ENCODE measurements at regions not wholly inside any gene's neighbourhood (a gene's known extent, or its start where the extent isn't known, plus 50 kb on each side); places are given as distances from the start of the nearest gene placed in this dataset.

GRCh38 chr2:225773148-225773547 is 373.6 kb downstream of the NYAP2 start:
- no peaks in the 10 kb centered on the region for H3K79me2 ChIP-seq (ENCODE audit: insufficient read depth, low read length)
- no peak overlapping the region for H3K4me2 ChIP-seq (ENCODE audit: low read length)
- no peaks in the 10 kb centered on the region for H3F3A ChIP-seq (ENCODE audit: insufficient read depth, low read length)
- H4K20me1 ChIP-seq (ENCODE audit: insufficient read depth, low read length), result no peaks in the 10 kb centered on the region
- no peak overlapping the region for H3K9ac ChIP-seq (ENCODE audit: low read length)
- no peak for TF ChIP-seq EZH2 (IDR thresholded peaks at IDR 0.05; ENCODE audit: borderline replicate concordance, low read length)
- no peak for TF ChIP-seq CTCF (IDR thresholded peaks at IDR 0.05; ENCODE audit: low read length)
- H3K9me2 ChIP-seq (ENCODE audit: low read depth, low read length), result no peaks in the 10 kb centered on the region
- no peaks in the 10 kb centered on the region for H3K27me3 ChIP-seq (ENCODE audit: insufficient read depth, low read length)
- no peak overlapping the region for H2AFZ ChIP-seq (ENCODE audit: low read length)
- H3K9me3 ChIP-seq (ENCODE audit: low read length), result no peaks in the 10 kb centered on the region
- no peak overlapping the region for H3K4me3 ChIP-seq (ENCODE audit: low read depth, low read length, poor library complexity, severe bottlenecking)
- no peaks in the 10 kb centered on the region for H3K36me3 ChIP-seq (ENCODE audit: insufficient read depth, low read length)
- H3K4me1 ChIP-seq (ENCODE audit: insufficient read depth, low read length, severe bottlenecking), result no peaks in the 10 kb centered on the region
- H3K27ac ChIP-seq (ENCODE audit: low read depth, low read length, poor library complexity, severe bottlenecking), result no peak overlapping the region

- no peak overlapping the region for H2AFZ ChIP-seq (ENCODE audit: low read length)
- H3F3A ChIP-seq (ENCODE audit: insufficient read depth, low read length), result no peaks in the 10 kb centered on the region
- no peak overlapping the region for H3K27ac ChIP-seq (ENCODE audit: low read depth, low read length, poor library complexity, severe bottlenecking)
- H3K36me3 ChIP-seq (ENCODE audit: insufficient read depth, low read length), result no peaks in the 10 kb centered on the region
- no peak overlapping the region for H3K4me2 ChIP-seq (ENCODE audit: low read length)
- no peaks in the 10 kb centered on the region for H3K9me2 ChIP-seq (ENCODE audit: low read depth, low read length)
- H3K4me1 ChIP-seq (ENCODE audit: insufficient read depth, low read length, severe bottlenecking), result no peaks in the 10 kb centered on the region
- no peak for TF ChIP-seq CTCF (IDR thresholded peaks at IDR 0.05; ENCODE audit: low read length)
- no peak for TF ChIP-seq EZH2 (IDR thresholded peaks at IDR 0.05; ENCODE audit: borderline replicate concordance, low read length)
- H3K79me2 ChIP-seq (ENCODE audit: insufficient read depth, low read length), result no peaks in the 10 kb centered on the region
- H3K9ac ChIP-seq (ENCODE audit: low read length), result no peak overlapping the region
- H3K27me3 ChIP-seq (ENCODE audit: insufficient read depth, low read length), result no peaks in the 10 kb centered on the region
- H4K20me1 ChIP-seq (ENCODE audit: insufficient read depth, low read length), result no peaks in the 10 kb centered on the region
- no peaks in the 10 kb centered on the region for H3K9me3 ChIP-seq (ENCODE audit: low read length)
- no peak overlapping the region for H3K4me3 ChIP-seq (ENCODE audit: low read depth, low read length, poor library complexity, severe bottlenecking)
Measured at GRCh38 chr2:225771701-225772100, 372.2 kb downstream of the NYAP2 start.

GRCh38 chr2:225768741-225769140 is 369.2 kb downstream of the NYAP2 start:
- H3K9ac ChIP-seq (ENCODE audit: low read length), result no peak overlapping the region
- no peak overlapping the region for H3K4me2 ChIP-seq (ENCODE audit: low read length)
- TF ChIP-seq CTCF (IDR thresholded peaks at IDR 0.05; ENCODE audit: low read length) (no peak), EZH2 (IDR thresholded peaks at IDR 0.05; ENCODE audit: borderline replicate concordance, low read length) (no peak)
- H3K4me3 ChIP-seq (ENCODE audit: low read depth, low read length, poor library complexity, severe bottlenecking), result no peak overlapping the region
- no peaks in the 10 kb centered on the region for H3K79me2 ChIP-seq (ENCODE audit: insufficient read depth, low read length)
- no peaks in the 10 kb centered on the region for H4K20me1 ChIP-seq (ENCODE audit: insufficient read depth, low read length)
- H2AFZ ChIP-seq (ENCODE audit: low read length), result no peak overlapping the region
- no peaks in the 10 kb centered on the region for H3F3A ChIP-seq (ENCODE audit: insufficient read depth, low read length)
- H3K4me1 ChIP-seq (ENCODE audit: insufficient read depth, low read length, severe bottlenecking), result no peaks in the 10 kb centered on the region
- H3K27me3 ChIP-seq (ENCODE audit: insufficient read depth, low read length), result no peaks in the 10 kb centered on the region
- no peaks in the 10 kb centered on the region for H3K36me3 ChIP-seq (ENCODE audit: insufficient read depth, low read length)
- no peaks in the 10 kb centered on the region for H3K9me2 ChIP-seq (ENCODE audit: low read depth, low read length)
- no peaks in the 10 kb centered on the region for H3K9me3 ChIP-seq (ENCODE audit: low read length)
- no peak overlapping the region for H3K27ac ChIP-seq (ENCODE audit: low read depth, low read length, poor library complexity, severe bottlenecking)

Measured in OCI-LY1 (cell line).